ENCODE measurements at regions not wholly inside any gene's neighbourhood (a gene's known extent, or its start where the extent isn't known, plus 50 kb on each side); places are given as distances from the start of the nearest gene placed in this dataset.

DNA sequence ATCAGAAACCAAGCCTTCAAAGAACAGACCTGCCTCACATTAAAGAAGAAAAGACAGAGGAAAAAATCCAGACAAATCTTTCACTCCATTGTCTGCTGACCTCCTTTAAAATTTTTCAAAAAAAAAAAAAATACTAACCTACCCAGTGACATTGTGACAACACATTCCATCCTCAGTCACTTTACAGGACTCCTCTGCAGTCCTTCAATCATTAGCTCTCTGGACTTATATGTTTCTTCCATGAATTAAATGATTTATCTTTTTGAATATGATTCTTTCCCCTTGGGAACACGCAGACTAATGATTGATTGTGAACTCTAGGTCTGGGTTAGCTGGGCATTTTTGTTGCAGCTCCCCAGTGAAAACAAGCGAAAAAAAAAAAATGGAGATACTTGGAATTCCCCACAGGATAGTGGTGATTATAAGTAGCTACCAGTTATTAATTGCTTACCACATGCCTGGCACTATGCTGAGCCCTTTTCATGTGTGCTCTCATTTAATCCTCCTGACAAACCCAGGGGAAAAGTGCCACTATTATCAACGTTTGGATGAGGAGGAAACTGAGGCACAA lies 261.3 kb upstream of the NCKAP5 start:
- H3K27ac ChIP-seq: no peak overlapping the region
- no peak for DNase-seq (ENCODE audit: low read depth, low spot score)

GRCh38 chr2:133833746-133834145 lies 265.5 kb upstream of the NCKAP5 start:
- DNase-seq (ENCODE audit: low read depth, low spot score): no peak
- H3K27ac ChIP-seq: no peak overlapping the region

GRCh38 chr2:133835821-133836619 lies 267.8 kb upstream of the NCKAP5 start:
- H3K27ac ChIP-seq: no peak overlapping the region
- DNase-seq (ENCODE audit: low read depth, low spot score): no peak

DNA sequence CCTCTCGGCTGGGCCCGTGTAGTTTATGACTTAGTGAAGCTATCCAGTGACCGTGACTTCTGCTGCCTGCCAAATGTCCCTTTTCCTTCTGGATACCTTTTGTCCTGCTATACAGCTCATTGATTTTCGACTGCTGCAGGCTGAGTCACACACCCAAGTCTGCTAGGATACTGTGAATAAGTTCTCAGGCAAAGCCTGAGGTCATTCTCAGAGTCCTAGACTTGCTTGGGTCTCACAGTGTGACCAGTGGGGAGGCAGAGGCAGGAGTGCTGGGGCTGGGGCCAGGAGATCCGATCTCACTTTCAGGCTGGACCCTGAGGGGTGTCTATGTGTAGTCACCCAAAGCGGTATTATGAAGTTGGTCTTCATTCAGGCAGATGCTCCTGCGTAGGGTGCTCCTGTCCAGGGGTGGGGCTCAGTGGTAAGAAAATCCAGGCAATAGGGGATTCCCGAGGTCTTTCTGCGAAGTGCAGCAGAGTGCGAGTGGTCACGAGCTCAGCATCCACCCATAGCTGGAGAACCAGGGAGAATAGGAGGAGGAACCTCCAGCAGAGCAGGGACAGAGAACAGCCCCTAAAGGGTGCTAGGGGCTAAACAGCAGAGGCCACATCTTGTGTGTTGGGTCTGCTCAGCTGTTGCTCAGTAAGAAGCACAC lies 268.6 kb upstream of the NCKAP5 start:
- no peak overlapping the region for H3K27ac ChIP-seq

DNA sequence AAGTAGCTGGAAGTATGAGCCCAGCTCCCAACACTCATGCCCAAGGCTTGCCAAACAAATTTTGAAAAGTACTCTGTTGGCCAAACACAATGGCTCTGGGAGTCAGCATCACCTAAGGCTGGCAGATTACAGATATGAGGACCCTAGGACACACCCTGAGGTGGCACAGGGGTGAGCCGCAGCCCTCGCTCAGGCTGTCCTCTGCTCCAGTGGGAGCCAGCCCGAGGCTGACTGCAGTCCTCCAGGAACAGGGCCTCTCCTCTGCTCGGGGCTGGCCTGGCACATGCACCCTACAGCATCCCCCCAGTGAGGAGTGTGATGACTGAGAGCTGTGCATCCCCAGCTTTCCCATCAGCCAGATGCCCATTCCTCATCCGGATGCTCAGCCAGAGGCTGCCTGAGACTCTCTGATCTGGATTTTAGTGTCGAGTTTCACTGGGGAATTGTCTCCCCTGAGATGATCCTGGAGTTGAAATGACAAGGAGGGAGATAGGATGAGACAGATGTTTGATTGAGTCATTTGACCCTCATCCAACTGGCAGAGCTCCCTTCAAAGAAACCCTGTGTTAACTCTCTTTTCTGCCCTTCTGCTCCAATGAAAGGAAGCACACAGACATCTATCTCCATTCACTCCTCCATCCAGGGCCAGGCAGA lies 269.3 kb upstream of the NCKAP5 start:
- H3K27ac ChIP-seq: no peak overlapping the region
- no peak for DNase-seq (ENCODE audit: low read depth, low spot score)

More for the DNA sequence above, 268.6 kb upstream of the NCKAP5 start:
- DNase-seq (ENCODE audit: low read depth, low spot score): no peak

GRCh38 chr2:133838642-133839365 lies 270.5 kb upstream of the NCKAP5 start:
- no peak overlapping the region for H3K27ac ChIP-seq

GRCh38 chr2:133839677-133840076 lies 271.4 kb upstream of the NCKAP5 start:
- H3K27ac ChIP-seq: no peak overlapping the region
- no peak for DNase-seq (ENCODE audit: low read depth, low spot score)

More at GRCh38 chr2:133838642-133839365, 270.5 kb upstream of the NCKAP5 start:
- no peak for DNase-seq (ENCODE audit: low read depth, low spot score)

DNA sequence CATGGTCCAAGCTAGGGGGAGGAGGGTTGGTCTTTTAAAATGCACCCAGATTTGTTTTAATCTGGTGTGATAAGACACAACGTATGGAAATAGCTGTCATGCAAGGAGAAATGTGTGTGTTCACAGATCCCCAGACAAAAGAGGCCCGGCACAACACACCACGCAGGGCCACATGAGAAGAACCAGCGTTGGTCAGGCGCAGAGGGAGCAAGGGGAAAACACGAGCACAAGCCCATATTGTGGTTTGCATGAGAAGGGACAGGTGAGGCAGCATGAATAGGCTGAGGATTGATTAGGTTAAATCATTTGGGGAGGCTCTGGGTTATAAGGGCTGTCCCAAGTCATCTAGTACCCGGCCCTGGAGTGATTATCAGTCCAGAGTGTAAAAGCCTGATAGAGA lies 272.5 kb upstream of the NCKAP5 start:
- H3K27ac ChIP-seq: peak overlapping the region; percentile 89
- DNase-seq (ENCODE audit: low read depth, low spot score): no peak

GRCh38 chr2:133841900-133842299 lies 273.6 kb upstream of the NCKAP5 start:
- H3K27ac ChIP-seq: peak overlapping the region; percentile 89
- peak; percentile 53 for DNase-seq (ENCODE audit: low read depth, low spot score)

DNA sequence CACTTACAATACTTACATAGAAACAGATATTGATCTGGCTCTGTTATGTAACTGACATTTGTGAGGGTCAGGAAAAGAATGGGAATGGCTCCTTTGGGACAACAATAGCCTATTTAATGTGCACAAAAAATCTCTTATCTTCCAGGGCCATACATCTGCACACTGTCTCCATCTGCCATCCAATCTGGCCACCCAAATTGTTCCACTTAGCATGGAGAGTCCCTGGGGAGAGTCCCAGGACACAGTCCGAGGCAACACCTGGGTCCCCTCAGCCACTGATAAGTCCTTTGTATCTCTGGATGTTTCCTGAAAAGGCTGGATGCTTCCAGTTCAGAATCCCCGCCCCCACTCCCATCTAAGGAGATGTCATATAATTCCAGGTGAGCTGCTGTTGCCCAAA lies 274.2 kb upstream of the NCKAP5 start:
- DNase-seq (ENCODE audit: low read depth, low spot score): no peak
- peak overlapping the region; percentile 89 for H3K27ac ChIP-seq

DNA sequence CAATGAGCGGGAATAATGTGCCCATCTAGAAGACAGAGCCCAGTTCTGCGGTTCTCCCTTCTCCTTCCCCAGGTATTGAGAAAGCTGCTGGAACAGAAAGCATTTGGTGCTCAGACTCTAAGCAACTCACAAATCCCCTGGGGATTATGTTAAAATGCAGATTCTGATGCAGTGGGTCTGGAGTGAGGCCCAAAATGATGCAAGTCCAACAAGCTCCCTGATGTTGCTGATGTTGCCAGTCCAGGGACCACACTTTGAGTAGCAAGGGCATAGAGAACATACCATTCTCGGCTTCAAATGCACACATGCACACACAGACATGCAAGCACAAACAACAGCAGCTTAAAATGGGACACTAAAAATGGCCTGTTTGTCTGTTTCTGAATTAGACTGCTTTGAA lies 274.8 kb upstream of the NCKAP5 start:
- DNase-seq (ENCODE audit: low read depth, low spot score): no peak
- peak overlapping the region; percentile 89 for H3K27ac ChIP-seq

GRCh38 chr2:133843551-133843950 lies 275.3 kb upstream of the NCKAP5 start:
- no peak for DNase-seq (ENCODE audit: low read depth, low spot score)
- H3K27ac ChIP-seq: peak overlapping the region; percentile 89

DNA sequence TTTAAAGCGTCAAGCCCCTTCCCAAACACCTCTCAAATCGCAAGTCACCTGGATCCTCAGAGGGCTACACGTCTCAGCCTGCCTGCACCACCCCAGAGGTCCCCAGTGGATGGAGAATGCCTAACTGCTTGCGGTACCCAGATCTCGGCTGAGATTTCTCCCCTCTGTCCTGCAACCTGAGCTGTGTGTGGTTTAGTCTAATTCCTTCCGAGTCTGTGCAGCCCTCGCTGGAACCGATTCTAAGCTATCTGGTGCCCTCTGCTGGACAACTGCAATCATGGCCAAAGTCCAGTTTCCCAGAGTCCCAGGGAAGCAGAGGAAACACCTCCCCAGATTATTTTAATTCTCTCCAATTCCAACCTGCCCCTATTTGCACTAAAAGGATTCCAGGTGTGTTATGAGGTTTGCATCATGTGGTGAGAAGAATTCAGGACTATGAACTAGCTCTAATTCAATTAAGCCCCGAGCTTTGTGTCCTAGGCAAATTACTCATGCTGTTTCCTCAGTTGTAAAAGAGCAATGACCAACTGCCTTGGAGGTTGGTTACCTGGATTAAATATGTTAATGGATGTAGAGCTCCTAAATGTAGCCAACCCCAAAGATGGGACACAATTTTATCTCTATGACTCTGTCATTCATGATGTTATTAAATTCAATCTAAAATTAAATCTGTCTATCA lies 276.1 kb upstream of the NCKAP5 start:
- DNase-seq (ENCODE audit: low read depth, low spot score): no peak
- peak overlapping the region; percentile 89 for H3K27ac ChIP-seq

DNA sequence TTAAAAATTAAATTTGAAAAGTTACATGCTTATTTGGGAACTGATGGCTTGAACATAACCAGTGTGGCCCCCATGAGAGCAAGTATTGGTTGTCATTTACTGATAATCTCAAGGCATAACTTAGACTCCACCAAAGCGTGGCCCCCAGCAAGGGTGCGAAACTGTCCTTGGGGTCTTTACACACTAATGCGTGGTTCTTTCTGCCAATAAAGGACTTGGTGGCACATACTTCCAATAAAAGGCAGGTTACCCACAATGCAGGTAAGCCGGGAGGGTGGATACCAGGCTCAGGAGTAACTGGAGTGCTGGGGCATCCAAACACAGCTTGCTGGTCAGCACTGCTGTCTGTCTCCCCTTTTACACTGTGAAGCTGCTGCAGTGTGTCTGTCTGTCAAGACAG lies 278.2 kb upstream of the NCKAP5 start:
- DNase-seq (ENCODE audit: low read depth, low spot score): no peak
- no peak overlapping the region for H3K27ac ChIP-seq

- no peak for DNase-seq (ENCODE audit: low read depth, low spot score)
- no peak overlapping the region for H3K27ac ChIP-seq
These were observed 279.3 kb upstream of the NCKAP5 start for GRCh38 chr2:133847591-133847990.

DNA sequence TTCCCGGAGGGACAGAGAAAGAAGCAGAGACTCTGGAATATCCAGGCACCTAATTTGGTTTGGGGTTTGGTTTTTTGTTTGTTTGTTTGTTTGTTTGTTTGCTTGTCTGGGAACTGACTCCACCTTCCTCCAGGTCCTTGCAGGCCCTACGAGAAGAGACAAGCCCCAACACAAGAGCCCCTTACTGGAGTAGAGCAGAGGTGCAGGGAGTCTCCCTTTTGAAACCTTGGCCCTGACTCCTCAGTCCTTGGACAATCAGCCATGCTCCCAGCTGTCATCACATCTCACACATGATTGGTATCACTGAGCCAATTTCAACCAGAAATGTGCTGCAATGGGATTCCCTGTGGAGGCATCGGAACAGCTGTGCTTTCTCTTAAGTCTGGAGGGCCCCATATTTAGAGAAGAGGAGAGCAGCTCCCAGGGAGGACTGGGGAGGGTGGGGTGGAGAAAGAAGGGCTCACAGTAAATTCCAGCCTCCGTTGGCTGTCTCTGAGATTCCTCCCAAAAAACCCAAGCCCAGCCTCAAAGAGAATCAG lies 279.9 kb upstream of the NCKAP5 start:
- no peak for DNase-seq (ENCODE audit: low read depth, low spot score)
- H3K27ac ChIP-seq: no peak overlapping the region

DNA sequence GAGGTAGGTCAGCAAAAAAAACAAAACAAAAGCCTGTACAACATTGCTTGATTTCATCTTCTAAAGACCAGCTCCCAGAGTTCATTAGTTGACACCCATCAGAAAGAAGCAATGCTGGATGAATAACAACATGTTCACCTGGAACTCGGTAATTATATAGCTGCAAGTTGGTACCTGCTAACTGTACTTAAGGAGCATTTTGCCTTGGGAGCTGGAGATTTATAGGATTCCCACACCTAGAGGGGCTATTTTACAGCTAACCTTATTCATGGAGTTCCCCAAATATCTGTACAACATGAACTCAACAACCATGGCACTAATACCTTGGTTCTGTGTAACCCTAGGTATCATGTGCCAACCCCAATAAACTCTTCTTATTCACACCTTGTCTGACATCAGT lies 281.1 kb upstream of the NCKAP5 start:
- H3K27ac ChIP-seq: no peak overlapping the region
- DNase-seq (ENCODE audit: low read depth, low spot score): peak; percentile 66

DNA sequence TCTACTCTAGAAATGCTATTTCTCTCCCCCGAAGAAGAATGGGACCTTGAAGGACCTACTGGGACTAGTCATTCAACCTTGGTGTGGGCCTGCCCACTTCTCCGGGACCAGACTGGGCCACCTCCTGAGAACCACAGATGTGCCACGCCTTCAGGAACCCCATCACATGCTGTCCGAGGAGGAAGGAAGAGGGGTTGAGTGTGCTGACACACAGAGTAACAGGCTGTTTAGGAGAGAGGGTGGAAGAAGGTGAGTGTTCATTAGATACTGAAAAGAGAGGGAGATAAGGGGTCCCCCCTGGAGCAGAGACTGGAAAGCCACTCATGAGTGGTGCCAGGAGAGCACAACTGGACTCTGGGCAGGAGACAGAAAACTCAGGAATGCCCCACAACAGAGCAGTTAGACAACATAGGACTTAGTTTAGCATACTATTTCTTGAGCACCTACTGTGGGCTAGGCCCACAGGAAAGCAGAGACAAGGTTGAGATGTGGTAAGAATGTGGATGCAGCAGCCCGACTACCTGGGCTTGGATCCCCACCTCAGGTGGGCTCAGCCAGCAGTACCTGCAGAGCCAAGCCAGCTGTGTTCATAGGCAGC lies 286.4 kb upstream of the NCKAP5 start:
- no peak for DNase-seq (ENCODE audit: low read depth, low spot score)
- no peak overlapping the region for H3K27ac ChIP-seq

DNA sequence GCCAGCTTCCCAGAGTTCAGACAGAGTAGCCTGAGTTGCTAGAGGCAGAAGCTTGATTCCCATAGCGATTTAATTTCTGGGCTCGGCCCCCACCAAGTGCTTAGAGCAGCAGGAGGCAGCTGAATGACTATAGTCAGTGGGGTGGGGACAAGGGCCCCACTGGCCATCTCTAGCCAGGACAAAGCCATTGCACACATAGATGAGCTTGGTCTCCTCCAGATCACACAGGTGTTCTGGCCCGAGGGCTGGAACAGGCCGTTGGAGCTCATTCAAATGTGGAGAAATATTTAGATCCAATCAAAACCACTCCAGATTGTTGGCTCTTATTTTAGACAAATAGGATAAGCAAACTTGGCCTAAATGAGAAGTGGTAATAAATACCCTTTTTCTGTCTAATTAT lies 287.3 kb upstream of the NCKAP5 start:
- no peak overlapping the region for H3K27ac ChIP-seq
- DNase-seq (ENCODE audit: low read depth, low spot score): no peak
